Esophagus muscularis mucosa (tissue), 4 donors: ENCODE measurements at regions not wholly inside any gene's neighbourhood (a gene's known extent, or its start where the extent isn't known, plus 50 kb on each side); places are given as distances from the start of the nearest gene placed in this dataset.

Experiments
- DNase-seq: peaks from one replicate; pipeline ENCODE4 v3.0.0-alpha.2; 2017; ENCODE audit errors: extremely low spot score
- H3K27ac ChIP-seq, 4 donors: fragments of 200-600 bp; sonication (generic); replicated peaks in 1 of 4; 1 replicate in 3 of 4; 2 replicates in 1 of 4; pipeline ENCODE4 v1.5.1; 2016 to 2019; ENCODE audit warnings: mild to moderate bottlenecking in 1 of 4
- H3K27me3 ChIP-seq, 4 donors: fragments of 200-600 bp; sonication (generic); one replicate each; pipeline versions ENCODE4 v1.5.1 to v1.6.0; 2016 to 2019
- H3K36me3 ChIP-seq, 4 donors: fragments of 200-600 bp; sonication (generic); one replicate each; pipeline ENCODE4 v1.5.1; 2016 to 2019
- H3K4me1 ChIP-seq, 4 donors: fragments of 200-600 bp; sonication (generic); one replicate each; pipeline ENCODE4 v1.5.1; 2016 to 2019
- H3K4me3 ChIP-seq, 4 donors: fragments of 200-600 bp; sonication (generic); 1 replicate in 2 of 4; 2 replicates in 2 of 4; pipeline ENCODE4 v1.5.1; 2016 to 2019; ENCODE audit warnings: mild to moderate bottlenecking in 4 of 4, moderate library complexity in 1 of 4
- H3K9me3 ChIP-seq, 4 donors: fragments of 200-600 bp; sonication (generic); 1 replicate in 3 of 4; 2 replicates in 1 of 4; pipeline ENCODE4 v1.5.1; 2016 to 2019
- EP300 ChIP-seq: sonication (generic); formaldehyde crosslinking; IDR thresholded peaks from one replicate; pipeline ENCODE4 v1.6.1; 2017; ENCODE audit warnings: antibody characterized with exemption
- POLR2A ChIP-seq: fragments of 450-650 bp; IDR thresholded peaks from one replicate; pipeline ENCODE4 v1.6.1; 2017; ENCODE audit warnings: antibody characterized with exemption, moderate library complexity, mild to moderate bottlenecking, low read depth
- POLR2AphosphoS5 ChIP-seq, 2 donors: sonication (generic); formaldehyde crosslinking; IDR thresholded peaks; one replicate each; pipeline ENCODE4 v1.6.1; 2017; ENCODE audit warnings: antibody characterized with exemption in 2 of 2
- WGBS: methylation state at CpG from one replicate; pipeline ENCODE4 v1.1.5; 2018; 5-methylcytosine and 5-hydroxymethylcytosine counted together
- intact Hi-C: fragments of 100-400 bp; cut with DNase I; formaldehyde crosslinking; loops from one replicate; pipeline ENCODE4 v1.15.1; 2023
- TF ChIP-seq, protein P1 (sequence below), 3 experiments: fragments of 200-600 bp in 2 of 3; fragments of 450-650 bp in 1 of 3; sonication (generic) in 2 of 3; IDR thresholded peaks; one replicate each; pipeline ENCODE4 v1.5.1; 2017 to 2019; ENCODE audit warnings: antibody characterized with exemption in 3 of 3, mild to moderate bottlenecking in 2 of 3, moderate library complexity in 1 of 3

DNA sequence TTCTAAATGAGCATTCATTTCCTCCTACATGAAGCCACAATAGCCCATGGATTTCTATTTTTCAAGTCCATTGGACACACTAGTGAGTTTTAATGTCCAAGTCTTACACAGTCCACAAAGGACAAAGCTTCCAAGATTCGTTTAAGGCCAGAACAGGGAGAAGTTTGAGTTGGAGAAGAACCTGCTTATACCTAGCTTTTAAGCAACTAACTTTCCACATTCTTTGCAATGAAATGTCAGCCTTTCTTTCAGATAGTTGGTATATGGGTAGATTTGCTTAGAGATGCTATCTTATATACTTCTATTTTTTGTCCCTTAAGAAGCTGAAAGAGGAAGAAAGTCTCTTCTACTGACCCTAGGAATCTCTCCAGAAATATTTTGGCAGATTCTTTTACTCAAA is 66.1 kb upstream of the NPAS2 start:
- Histone ChIP-seq H3K27ac (peak overlapping the region in 1 of 4 donors; percentile 12), H3K27me3 (no peaks in the 10 kb centered on the region), H3K4me3 (no peak overlapping the region), H3K4me1 (peaks cover 27 to 63% (median 47%) of the 10 kb centered on the region in 4 donors), H3K9me3 (no peaks in the 10 kb centered on the region), H3K36me3 (no peaks in the 10 kb centered on the region)
- WGBS, result 82% methylated on average over 1 of the region's 1 CpG
- TF ChIP-seq, protein P1, sequence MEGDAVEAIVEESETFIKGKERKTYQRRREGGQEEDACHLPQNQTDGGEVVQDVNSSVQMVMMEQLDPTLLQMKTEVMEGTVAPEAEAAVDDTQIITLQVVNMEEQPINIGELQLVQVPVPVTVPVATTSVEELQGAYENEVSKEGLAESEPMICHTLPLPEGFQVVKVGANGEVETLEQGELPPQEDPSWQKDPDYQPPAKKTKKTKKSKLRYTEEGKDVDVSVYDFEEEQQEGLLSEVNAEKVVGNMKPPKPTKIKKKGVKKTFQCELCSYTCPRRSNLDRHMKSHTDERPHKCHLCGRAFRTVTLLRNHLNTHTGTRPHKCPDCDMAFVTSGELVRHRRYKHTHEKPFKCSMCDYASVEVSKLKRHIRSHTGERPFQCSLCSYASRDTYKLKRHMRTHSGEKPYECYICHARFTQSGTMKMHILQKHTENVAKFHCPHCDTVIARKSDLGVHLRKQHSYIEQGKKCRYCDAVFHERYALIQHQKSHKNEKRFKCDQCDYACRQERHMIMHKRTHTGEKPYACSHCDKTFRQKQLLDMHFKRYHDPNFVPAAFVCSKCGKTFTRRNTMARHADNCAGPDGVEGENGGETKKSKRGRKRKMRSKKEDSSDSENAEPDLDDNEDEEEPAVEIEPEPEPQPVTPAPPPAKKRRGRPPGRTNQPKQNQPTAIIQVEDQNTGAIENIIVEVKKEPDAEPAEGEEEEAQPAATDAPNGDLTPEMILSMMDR (IDR thresholded peaks at IDR 0.05), result no peak
- TF ChIP-seq POLR2A (no peak), POLR2AphosphoS5 (IDR thresholded peaks at IDR 0.05) (no peak), EP300 (no peak)
- intact Hi-C loops, result no loop called here
- no peak for DNase-seq

DNA sequence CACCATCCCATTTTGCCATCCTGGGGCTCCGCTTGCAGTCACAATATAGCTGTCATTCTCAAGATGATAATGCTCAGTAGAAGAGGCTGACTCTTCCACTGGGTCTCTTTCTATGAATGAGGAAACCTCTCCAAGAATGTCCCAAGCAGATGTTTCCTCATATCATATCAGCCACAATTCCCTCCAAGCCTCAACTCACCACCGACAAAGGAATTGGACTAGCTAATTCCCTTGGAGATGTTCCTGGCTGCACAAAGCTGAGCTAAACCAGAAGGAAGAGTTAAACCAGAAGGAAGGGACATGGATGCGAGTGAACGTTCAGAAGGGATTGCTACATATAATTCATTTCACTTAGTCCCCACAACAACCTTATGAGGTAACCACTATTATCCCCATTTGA is 65.0 kb upstream of the NPAS2 start:
- Histone ChIP-seq H3K9me3 (no peaks in the 10 kb centered on the region), H3K27me3 (no peaks in the 10 kb centered on the region), H3K4me1 (peaks cover 27 to 63% (median 47%) of the 10 kb centered on the region in 4 donors), H3K27ac (peak overlapping the region in 2 of 4 donors; percentile 53 to 55), H3K36me3 (no peaks in the 10 kb centered on the region), H3K4me3 (no peak overlapping the region)
- no peak for DNase-seq
- 72% methylated on average over 4 of the region's 4 CpGs for WGBS
- intact Hi-C loops, result no loop called here
- TF ChIP-seq POLR2AphosphoS5 (IDR thresholded peaks at IDR 0.05) (peak in 1 of 2 donors; percentile 31), EP300 (no peak), POLR2A (no peak)

DNA sequence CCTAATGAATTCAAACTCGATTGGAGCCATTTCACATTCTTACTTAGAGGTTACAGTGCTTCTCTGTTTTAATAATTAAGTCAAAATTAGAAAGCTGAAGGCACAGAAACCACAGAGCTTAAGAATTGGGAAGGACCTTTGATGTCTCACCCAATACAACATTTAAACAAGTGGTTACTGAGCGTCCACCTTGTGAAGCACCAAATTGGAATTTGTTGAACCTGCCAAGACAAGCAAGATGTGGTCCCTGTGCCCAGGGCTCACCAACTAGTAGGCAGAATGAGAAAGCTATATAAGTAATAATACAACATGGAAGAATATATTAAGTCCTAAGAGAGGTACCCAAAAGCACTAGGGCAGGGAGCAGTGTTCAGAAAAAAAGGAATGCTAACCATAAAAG is 64.5 kb upstream of the NPAS2 start:
- Histone ChIP-seq H3K9me3 (no peaks in the 10 kb centered on the region), H3K27ac (peak overlapping the region; percentile 2 to 55 (median 40)), H3K4me1 (peaks cover 27 to 63% (median 47%) of the 10 kb centered on the region in 4 donors), H3K27me3 (no peaks in the 10 kb centered on the region), H3K4me3 (no peak overlapping the region), H3K36me3 (no peaks in the 10 kb centered on the region)
- intact Hi-C loops, result no loop called here
- TF ChIP-seq, protein P1 (IDR thresholded peaks at IDR 0.05), result no peak
- no peak for TF ChIP-seq POLR2AphosphoS5 (IDR thresholded peaks at IDR 0.05)
- TF ChIP-seq EP300, result no peak
- no peak for TF ChIP-seq POLR2A
- DNase-seq, result no peak
- WGBS, result 51% methylated on average over 2 of the region's 2 CpGs

DNA sequence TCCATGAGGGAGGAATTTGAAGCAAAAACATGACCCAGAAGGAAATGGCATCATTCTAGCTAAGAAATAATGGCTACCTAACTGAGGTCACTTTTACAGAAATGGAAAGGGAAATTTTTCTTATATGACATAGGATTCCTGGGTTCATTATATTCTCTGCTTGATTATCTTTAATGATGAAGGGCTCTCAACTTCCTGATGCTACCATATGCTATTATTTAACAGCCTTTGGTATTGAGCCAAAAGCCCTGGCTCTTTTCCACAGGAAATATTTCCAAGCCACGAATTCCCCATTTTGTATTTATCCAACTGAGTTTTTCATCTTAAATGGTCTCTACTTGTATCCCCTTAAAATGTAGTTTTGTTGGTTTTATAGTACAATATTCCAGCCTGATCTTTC is 63.2 kb upstream of the NPAS2 start:
- Histone ChIP-seq H3K9me3 (no peaks in the 10 kb centered on the region), H3K27ac (peak overlapping the region; percentile 66 to 78 (median 69)), H3K4me1 (peaks cover 25 to 63% (median 47%) of the 10 kb centered on the region in 4 donors), H3K4me3 (no peak overlapping the region), H3K36me3 (no peaks in the 10 kb centered on the region), H3K27me3 (no peaks in the 10 kb centered on the region)
- intact Hi-C loops, result no loop called here
- DNase-seq, result no peak
- TF ChIP-seq, protein P1 (IDR thresholded peaks at IDR 0.05), result no peak
- TF ChIP-seq POLR2AphosphoS5 (IDR thresholded peaks at IDR 0.05) (no peak), EP300 (no peak), POLR2A (no peak)
- WGBS, result 21% methylated on average over 1 of the region's 1 CpG

DNA sequence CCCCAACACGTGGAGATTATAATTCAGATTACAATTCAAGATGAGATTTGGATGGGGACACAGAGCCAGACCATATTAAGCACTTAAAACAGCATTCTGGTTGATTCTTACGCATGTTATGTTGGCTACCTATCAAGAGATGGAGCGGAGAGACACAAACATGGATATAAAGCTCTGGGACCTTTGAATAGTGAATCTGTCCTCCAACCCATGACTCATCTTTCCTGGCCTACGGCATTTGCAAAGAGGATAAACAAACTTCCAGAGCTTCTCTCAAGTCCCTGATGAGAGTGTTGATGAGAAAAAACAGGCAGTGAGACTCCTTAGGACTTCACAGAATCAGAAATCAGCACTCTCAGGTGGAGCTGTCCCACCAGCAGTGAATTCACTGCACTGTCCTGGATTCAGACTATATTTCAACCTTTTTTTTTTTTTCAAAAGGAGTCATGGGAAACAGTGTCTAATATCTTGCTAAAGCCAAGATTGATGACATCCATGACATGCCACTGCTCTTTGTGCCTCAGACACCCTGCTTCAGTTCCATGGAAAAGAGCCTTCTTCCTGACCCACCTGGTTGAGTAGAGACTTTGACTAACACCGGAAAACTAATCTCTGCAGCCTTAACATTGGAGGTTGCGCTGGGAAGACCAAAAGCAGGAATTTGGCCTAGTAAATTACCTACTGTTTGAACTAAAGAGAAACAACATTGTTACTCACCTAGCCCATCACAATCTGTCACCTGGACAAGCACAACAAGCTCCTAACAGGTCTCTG is 62.1 kb upstream of the NPAS2 start:
- peak overlapping the region; percentile 66 to 78 (median 69) for H3K27ac ChIP-seq
- no peaks in the 10 kb centered on the region for H3K9me3 ChIP-seq
- peaks cover 17 to 53% (median 38%) of the 10 kb centered on the region in 4 donors for H3K4me1 ChIP-seq
- TF ChIP-seq POLR2A (no peak), EP300 (peak; percentile 37), POLR2AphosphoS5 (IDR thresholded peaks at IDR 0.05) (peak; percentile 75 to 88)
- TF ChIP-seq, protein P1 (IDR thresholded peaks at IDR 0.05), result no peak
- H3K27me3 ChIP-seq, result no peaks in the 10 kb centered on the region
- intact Hi-C loops, result no loop called here
- H3K4me3 ChIP-seq, result no peak overlapping the region
- H3K36me3 ChIP-seq, result no peaks in the 10 kb centered on the region
- 53% methylated on average over 6 of the region's 6 CpGs for WGBS
- no peak for DNase-seq
